ENCODE measurements at regions not wholly inside any gene's neighbourhood (a gene's known extent, or its start where the extent isn't known, plus 50 kb on each side); places are given as distances from the start of the nearest gene placed in this dataset.
"Not testable (repeated sequence)": the region's sequence is repeated elsewhere in the genome, so short reads cannot be mapped to it uniquely, and the experiment has no call there.

DNA sequence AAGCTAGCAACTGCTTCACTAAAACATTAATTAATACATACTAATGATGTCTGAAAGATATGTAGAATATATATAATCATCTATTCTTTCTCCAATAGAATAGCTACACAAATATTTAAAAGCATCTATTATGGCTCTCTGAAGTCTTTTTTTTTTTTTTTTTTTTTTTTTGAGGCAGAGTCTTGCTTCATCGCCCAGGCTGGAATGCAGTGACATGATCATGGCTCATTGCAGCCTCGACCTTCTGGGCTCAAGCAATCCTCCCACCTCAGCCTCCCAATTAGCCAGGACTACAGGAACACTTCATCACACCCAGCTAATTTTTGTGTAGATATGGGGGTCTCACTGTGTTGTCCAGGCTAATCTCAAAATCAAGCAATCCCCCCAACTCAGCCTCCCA lies 120.4 kb upstream of the KYNU start:
- DNase-seq = no peak

- DNase-seq = no peak
Measured at GRCh38 chr2:142756430-142756829, 121.0 kb upstream of the KYNU start.

DNA sequence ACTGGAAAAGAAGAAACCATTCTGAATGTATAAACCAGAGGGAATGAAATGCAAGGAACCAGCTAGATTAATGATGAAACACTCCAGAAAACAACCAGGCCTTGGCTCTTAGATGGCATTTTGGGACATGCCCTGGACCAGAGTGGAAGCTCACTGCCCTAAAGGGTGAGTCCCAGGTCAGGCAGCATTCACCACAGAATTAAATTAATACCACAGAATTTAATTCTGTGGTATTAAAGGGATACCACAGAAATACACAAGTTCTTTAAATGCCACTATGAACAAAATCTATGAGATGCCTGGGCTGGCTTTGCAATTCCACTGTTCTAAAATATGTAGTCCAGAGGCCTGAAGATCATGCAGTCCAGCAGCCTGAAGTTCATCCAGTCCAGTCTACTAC lies 122.3 kb upstream of the KYNU start:
- no peak for DNase-seq

GRCh38 chr2:142754182-142754581 lies 123.3 kb upstream of the KYNU start:
- no peak for DNase-seq

- no peak for DNase-seq
Measured at GRCh38 chr2:142750858-142751257, 126.6 kb upstream of the KYNU start.

- no peak for DNase-seq
Measured at GRCh38 chr2:142748559-142749099, 128.8 kb upstream of the KYNU start.

DNA sequence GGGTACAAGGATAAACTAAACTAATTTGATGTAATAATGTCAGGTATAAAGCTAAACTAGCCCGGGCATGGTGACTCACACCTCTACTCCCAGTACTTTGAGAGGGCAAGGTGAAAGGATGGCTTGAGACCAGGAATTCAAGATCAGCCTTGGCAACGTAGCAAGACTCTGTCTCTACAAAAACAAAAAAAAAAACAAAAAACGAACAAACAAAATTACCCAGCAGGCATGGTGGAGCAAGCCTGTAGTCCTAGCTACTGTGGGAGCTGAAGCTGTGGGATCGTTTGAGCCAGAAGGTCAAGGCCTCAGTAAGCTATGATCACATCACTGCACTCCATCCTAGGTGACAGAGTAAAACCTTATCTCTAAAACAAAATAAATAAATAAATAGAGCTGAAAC lies 131.8 kb upstream of the KYNU start:
- DNase-seq = no peak

DNA sequence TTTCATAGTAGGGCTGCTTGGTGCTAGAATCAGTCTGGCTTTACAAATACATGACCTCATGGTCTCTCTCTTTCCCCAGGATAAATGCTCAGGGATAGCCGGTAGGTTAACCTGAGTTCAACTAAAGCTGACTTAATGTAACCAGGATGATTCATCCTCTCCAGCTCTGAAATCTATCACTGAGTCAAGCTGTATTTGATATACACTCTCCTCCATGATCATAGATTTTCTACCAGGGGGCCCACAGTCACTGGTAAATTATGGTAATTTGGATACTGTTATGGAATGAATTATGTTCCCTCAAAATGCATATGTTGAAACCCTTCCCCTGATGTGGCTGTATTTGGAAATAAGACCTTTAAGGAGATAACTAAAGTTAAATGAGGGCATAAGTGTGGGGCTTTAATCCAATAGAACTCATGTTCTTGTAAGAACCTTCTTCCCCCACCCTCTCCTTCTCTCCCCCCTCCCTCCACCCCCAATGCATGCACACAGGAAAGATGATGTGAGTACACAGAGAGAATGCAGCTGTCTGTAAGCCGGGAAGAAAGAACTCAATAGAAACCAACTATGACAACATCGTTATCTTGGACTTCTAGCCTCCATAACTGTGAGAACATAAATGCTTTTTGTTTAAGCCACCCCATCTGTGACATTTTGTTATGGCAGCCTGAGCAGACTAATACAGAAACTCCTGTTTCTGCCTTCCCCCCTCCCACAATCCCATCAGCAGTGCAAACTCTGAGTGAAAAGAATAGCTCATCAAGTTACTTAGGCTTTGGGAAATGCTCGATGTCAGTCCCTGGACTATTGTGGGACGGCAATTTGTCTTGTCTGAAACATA lies 134.9 kb upstream of the KYNU start:
- DNase-seq = no peak

- DNase-seq = no peak
Measured at GRCh38 chr2:142741764-142742269, 135.6 kb upstream of the KYNU start.

- DNase-seq = no peak
Measured at GRCh38 chr2:142734770-142735169, 142.7 kb upstream of the KYNU start.

DNA sequence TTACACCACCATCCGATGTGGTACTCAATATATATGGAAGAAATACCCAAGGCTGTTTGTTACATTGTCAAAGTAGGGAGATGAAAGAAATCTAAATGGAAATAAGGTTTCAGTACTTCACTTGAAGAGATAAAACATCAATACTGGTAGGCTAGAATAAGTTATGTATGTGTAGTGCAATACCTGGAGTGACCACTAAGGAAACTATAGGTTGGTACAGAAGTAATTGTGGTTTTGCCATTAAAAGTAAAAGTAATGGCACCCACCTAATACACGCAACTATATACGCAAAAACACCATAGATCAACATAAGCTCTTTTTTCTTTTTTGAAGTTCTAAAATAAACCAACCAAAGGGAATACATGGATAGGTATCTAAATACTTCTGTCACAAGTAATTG lies 143.2 kb upstream of the KYNU start:
- no peak for DNase-seq

DNA sequence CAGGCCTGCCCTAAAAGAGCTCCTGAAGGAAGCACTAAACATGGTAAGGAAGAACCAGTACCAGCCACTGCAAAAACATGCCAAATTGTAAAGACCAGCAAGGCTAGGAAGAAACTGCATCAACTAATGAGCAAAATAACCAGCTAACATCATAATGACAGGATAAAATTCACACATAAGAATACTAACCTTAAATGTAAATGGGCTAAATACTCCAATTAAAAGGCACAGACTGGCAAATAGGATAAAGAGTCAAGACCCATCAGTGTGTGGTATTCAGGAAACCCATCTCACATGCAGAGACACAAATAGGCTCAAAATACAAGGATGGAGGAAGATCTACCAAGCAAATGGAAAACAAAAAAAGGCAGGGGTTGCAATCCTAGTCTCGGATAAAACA lies 147.7 kb upstream of the KYNU start:
- DNase-seq = not testable (repeated sequence)

GRCh38 chr2:142727821-142728478 lies 149.5 kb upstream of the KYNU start:
- not testable (repeated sequence) for DNase-seq

DNA sequence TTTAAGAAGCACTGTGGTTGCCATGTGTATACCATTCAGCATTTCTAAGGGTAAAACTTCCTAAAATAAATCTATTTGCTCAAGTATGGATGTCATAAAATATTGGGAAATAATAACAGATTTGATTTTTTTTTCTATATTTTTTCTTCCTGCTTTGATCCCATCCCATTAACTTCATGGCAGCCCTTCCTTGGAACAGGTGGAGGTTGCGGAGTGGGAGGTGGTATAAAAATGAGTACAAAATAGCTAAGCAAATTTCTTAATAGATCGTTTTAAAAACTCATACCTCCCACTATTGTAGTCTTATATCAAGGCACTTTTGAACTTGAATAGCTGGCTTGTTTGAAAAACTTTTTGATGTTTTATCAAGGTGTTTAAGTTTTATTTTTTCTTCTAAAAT lies 152.1 kb upstream of the KYNU start:
- no peak for DNase-seq

DNA sequence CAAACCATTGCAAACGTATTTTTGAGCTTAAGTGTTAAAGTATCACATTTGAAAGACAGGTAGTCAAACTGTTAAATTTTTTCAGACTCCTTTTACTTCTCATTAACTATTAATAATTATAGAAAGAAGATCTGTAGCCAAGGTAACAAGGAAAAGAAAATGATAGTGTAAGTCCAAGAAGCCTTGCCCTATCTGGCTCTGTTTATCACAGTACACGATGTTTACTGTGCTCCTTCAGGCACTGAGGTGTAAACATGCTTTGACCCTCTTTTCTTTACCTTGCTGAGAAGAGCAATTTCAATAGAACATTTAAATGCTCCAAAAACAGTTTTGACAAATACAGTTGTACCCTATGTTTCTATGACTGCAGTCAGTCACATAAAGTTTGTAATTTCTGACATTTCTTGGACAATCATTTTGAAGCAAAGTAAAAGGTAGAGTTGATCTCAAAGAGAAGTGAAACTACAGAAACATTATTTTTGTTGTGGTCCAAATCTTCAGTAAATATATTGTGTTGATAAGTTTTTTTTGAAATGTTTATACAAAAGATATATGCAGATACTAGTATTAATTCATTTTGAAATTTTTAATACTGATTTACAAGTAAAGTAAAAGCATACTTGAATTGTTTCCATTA lies 152.6 kb upstream of the KYNU start:
- no peak for DNase-seq

- DNase-seq = no peak
Measured at GRCh38 chr2:142724186-142724585, 153.3 kb upstream of the KYNU start.

GRCh38 chr2:142723236-142723635 lies 154.2 kb upstream of the KYNU start:
- DNase-seq = no peak

DNA sequence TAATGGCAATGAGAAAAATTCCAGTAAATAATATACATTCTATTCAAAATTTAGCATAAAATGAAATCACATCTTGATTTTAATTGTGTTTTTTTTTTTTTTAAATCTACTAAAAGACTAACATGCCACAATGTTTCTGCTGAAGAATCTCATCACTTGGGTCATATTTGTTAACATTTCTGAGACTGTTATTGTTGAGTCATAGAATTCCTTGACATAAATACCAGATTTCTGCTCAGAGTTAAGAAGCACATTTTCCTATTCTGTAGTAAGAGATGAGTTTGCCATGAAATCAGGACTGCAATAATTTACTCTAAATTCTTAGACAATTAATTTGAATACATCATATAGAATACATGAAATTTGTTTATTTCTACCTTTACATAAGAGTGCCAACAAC lies 154.9 kb upstream of the KYNU start:
- DNase-seq = no peak

GRCh38 chr2:142722086-142722485 lies 155.4 kb upstream of the KYNU start:
- DNase-seq = no peak

GRCh38 chr2:142721015-142721414 lies 156.4 kb upstream of the KYNU start:
- DNase-seq = no peak

DNA sequence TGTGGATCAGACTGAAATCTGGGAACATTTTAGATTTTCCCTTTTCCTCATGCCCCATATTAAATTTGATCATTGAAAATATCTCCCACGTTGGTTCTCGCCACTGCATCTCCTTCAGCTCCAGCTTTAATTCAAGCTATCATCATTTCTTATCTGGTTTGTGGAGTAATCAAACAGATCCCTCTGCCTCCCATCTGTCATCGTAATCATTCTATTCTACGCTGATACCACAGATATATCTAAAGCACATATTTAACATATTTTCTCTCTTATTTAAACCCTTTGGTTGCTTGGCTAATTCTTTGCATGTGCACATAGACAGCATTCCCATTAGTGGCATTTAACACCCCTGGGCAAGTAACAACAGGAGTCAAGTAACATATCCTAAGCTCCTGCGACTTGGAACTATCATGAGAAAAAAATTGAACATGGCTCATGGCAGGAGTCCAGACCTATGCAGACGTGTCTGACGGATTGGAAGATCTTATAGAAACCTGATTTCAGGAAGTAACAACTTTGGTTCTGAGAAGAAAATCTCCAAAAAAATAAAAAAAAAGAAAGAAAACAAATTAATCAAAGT lies 158.8 kb upstream of the KYNU start:
- DNase-seq = no peak
